ENCODE measurements at regions not wholly inside any gene's neighbourhood (a gene's known extent, or its start where the extent isn't known, plus 50 kb on each side); places are given as distances from the start of the nearest gene placed in this dataset.
A peak's percentile ranks its signal among the peaks of the same experiment; 100 is the strongest.

DNA sequence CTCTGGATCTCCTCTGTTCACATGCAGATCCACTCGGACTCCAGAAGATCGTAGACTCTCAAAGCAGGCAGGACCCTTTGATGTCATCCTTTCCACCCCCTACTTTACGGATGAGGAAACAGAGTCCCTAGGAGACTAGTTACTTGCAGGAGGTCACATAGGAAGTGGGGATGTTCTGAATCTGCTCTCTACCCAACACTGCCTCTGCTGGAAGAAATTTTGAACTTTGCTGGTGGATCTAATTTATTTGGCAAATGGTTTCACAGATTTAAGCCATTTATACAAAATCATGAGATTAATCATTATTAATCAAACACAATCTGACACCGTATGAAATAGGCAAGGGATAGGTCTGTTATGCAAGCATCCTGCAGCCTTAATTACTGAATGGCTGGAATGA is 55.0 kb upstream of the USP47 start:
- H3K9me3 ChIP-seq (ENCODE audit: control insufficient read depth, low read length), result no peaks in the 10 kb centered on the region
- H3K36me3 Mint-ChIP-seq (ENCODE audit: low read depth), result no peaks in the 10 kb centered on the region
- 72 to 75% methylated on average over 3 to 4 of the region's 4 CpGs for WGBS, 2 experiments (ENCODE audit: insufficient coverage in 1 of 2, insufficient read length in 1 of 2)
- H3K27ac ChIP-seq (ENCODE audit: low read depth, low read length), result no peak overlapping the region
- no peak overlapping the region for H3K9ac ChIP-seq (ENCODE audit: extremely low read depth, low read length, poor library complexity, severe bottlenecking)
- H3K27me3 ChIP-seq (ENCODE audit: control insufficient read depth, insufficient read depth, low read length, poor library complexity, severe bottlenecking), result peaks cover 5% of the 10 kb centered on the region
- peaks cover 12% of the 10 kb centered on the region for H3K27me3 Mint-ChIP-seq (ENCODE audit: insufficient read depth)
- H3K4me3 Mint-ChIP-seq, result no peak overlapping the region
- H3K4me1 ChIP-seq (ENCODE audit: control insufficient read depth, insufficient read depth, low read length), result no peaks in the 10 kb centered on the region
- H3K4me3 ChIP-seq (ENCODE audit: low read length), result no peak overlapping the region
- H3K9me3 Mint-ChIP-seq, result peaks cover 8% of the 10 kb centered on the region
- H3K4me1 Mint-ChIP-seq, result peaks cover 1% of the 10 kb centered on the region
- peak; percentile 63 for DNase-seq
- TF ChIP-seq, protein P1, sequence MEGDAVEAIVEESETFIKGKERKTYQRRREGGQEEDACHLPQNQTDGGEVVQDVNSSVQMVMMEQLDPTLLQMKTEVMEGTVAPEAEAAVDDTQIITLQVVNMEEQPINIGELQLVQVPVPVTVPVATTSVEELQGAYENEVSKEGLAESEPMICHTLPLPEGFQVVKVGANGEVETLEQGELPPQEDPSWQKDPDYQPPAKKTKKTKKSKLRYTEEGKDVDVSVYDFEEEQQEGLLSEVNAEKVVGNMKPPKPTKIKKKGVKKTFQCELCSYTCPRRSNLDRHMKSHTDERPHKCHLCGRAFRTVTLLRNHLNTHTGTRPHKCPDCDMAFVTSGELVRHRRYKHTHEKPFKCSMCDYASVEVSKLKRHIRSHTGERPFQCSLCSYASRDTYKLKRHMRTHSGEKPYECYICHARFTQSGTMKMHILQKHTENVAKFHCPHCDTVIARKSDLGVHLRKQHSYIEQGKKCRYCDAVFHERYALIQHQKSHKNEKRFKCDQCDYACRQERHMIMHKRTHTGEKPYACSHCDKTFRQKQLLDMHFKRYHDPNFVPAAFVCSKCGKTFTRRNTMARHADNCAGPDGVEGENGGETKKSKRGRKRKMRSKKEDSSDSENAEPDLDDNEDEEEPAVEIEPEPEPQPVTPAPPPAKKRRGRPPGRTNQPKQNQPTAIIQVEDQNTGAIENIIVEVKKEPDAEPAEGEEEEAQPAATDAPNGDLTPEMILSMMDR (conservative IDR thresholded peaks at IDR 0.05), result peak; percentile 77
- no peak overlapping the region for H3K27ac Mint-ChIP-seq
- H3K36me3 ChIP-seq (ENCODE audit: control insufficient read depth, insufficient read depth, low read length), result no peaks in the 10 kb centered on the region

DNA sequence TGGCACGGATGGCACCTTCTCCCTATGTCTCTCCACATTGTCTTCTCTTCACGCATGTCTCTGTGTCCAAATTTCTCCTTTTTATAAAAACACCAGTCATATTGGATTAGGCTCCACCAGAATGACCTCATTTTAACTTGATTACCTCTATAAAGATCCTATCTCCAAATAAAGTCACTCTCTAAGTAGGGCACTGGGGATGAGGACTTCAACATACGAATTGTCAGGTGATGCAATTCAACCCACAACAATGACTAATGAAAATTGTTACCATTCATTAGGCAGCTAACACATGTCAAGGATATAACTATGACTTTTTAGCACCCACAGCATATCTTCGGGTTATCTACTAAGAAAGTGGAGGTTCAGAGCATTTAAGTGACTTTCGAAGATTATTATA is 55.5 kb upstream of the USP47 start:
- Mint-ChIP-seq H3K4me1 (peaks cover 1% of the 10 kb centered on the region), H3K36me3 (ENCODE audit: low read depth) (no peaks in the 10 kb centered on the region), H3K27ac (no peak overlapping the region), H3K27me3 (ENCODE audit: insufficient read depth) (peaks cover 12% of the 10 kb centered on the region), H3K4me3 (no peak overlapping the region), H3K9me3 (peaks cover 8% of the 10 kb centered on the region)
- Histone ChIP-seq H3K27me3 (ENCODE audit: control insufficient read depth, insufficient read depth, low read length, poor library complexity, severe bottlenecking) (peaks cover 5% of the 10 kb centered on the region), H3K9me3 (ENCODE audit: control insufficient read depth, low read length) (no peaks in the 10 kb centered on the region), H3K9ac (ENCODE audit: extremely low read depth, low read length, poor library complexity, severe bottlenecking) (no peak overlapping the region), H3K4me1 (ENCODE audit: control insufficient read depth, insufficient read depth, low read length) (no peaks in the 10 kb centered on the region), H3K36me3 (ENCODE audit: control insufficient read depth, insufficient read depth, low read length) (no peaks in the 10 kb centered on the region), H3K4me3 (ENCODE audit: low read length) (no peak overlapping the region), H3K27ac (ENCODE audit: low read depth, low read length) (no peak overlapping the region)
- 93 to 94% methylated on average over 4 to 5 of the region's 5 CpGs for WGBS, 2 experiments (ENCODE audit: insufficient coverage in 1 of 2, insufficient read length in 1 of 2)
- no peak for DNase-seq
- TF ChIP-seq, protein P1 (conservative IDR thresholded peaks at IDR 0.05), result no peak

GRCh38 chr11:11782532-11783110 is 59.2 kb upstream of the USP47 start:
- Histone ChIP-seq H3K4me3 (ENCODE audit: low read length) (no peak overlapping the region), H3K4me1 (ENCODE audit: control insufficient read depth, insufficient read depth, low read length) (no peaks in the 10 kb centered on the region), H3K9me3 (ENCODE audit: control insufficient read depth, low read length) (no peaks in the 10 kb centered on the region), H3K27me3 (ENCODE audit: control insufficient read depth, insufficient read depth, low read length, poor library complexity, severe bottlenecking) (peaks cover 27% of the 10 kb centered on the region), H3K36me3 (ENCODE audit: control insufficient read depth, insufficient read depth, low read length) (no peaks in the 10 kb centered on the region), H3K27ac (ENCODE audit: low read depth, low read length) (no peak overlapping the region), H3K9ac (ENCODE audit: extremely low read depth, low read length, poor library complexity, severe bottlenecking) (no peak overlapping the region)
- Mint-ChIP-seq H3K4me1 (no peaks in the 10 kb centered on the region), H3K36me3 (ENCODE audit: low read depth) (no peaks in the 10 kb centered on the region), H3K4me3 (no peak overlapping the region), H3K27ac (no peak overlapping the region), H3K27me3 (ENCODE audit: insufficient read depth) (peaks cover 27% of the 10 kb centered on the region), H3K9me3 (peaks cover 8% of the 10 kb centered on the region)
- no peak for DNase-seq
- WGBS, 2 experiments (ENCODE audit: insufficient coverage in 1 of 2, insufficient read length in 1 of 2), result 85 to 91% methylated on average over 3 of the region's 3 CpGs
- TF ChIP-seq, protein P1 (conservative IDR thresholded peaks at IDR 0.05), result no peak
